GM19239 (cell line): ENCODE measurements at regions not wholly inside any gene's neighbourhood (a gene's known extent, or its start where the extent isn't known, plus 50 kb on each side); places are given as distances from the start of the nearest gene placed in this dataset.

Experiments
- DNase-seq: peaks from one replicate; pipeline ENCODE4 v3.0.0; 2011; ENCODE audit warnings: low spot score; ENCODE audit not compliant: insufficient read length
- FAIRE-seq: peaks from 2 replicates; lab custom pipeline; 2011; peaks lifted over from hg19 to GRCh38; lab: Jason Lieb, UNC

GRCh38 chr14:53350866-53351265, 197.7 kb upstream of the DDHD1 start:
- FAIRE-seq: no peak
- DNase-seq: no peak

GRCh38 chr14:53350429-53350828, 197.3 kb upstream of the DDHD1 start:
- FAIRE-seq (no peak), DNase-seq (no peak)

GRCh38 chr14:53346988-53347387, 193.9 kb upstream of the DDHD1 start:
- FAIRE-seq: no peak
- no peak for DNase-seq

GRCh38 chr14:53341324-53341723, 188.2 kb upstream of the DDHD1 start:
- DNase-seq: no peak
- no peak for FAIRE-seq

- no peak for FAIRE-seq
- no peak for DNase-seq
These were observed 185.1 kb upstream of the DDHD1 start for GRCh38 chr14:53338192-53338591.

GRCh38 chr14:53336729-53337128, 183.6 kb upstream of the DDHD1 start:
- no peak for FAIRE-seq
- DNase-seq: no peak

- FAIRE-seq: no peak
- DNase-seq: no peak
These were observed 180.7 kb upstream of the DDHD1 start for GRCh38 chr14:53333809-53334208.

GRCh38 chr14:53331921-53332320, 178.8 kb upstream of the DDHD1 start:
- DNase-seq: no peak
- no peak for FAIRE-seq

- FAIRE-seq (no peak), DNase-seq (no peak)
These were observed 178.1 kb upstream of the DDHD1 start for GRCh38 chr14:53331247-53331646.

GRCh38 chr14:53330441-53330840, 177.3 kb upstream of the DDHD1 start:
- no peak for DNase-seq
- no peak for FAIRE-seq

- FAIRE-seq: no peak
- DNase-seq: no peak
These were observed 175.7 kb upstream of the DDHD1 start for GRCh38 chr14:53328841-53329240.

GRCh38 chr14:53327716-53328115, 174.6 kb upstream of the DDHD1 start:
- DNase-seq (no peak), FAIRE-seq (no peak)

GRCh38 chr14:53325176-53325806, 172.2 kb upstream of the DDHD1 start:
- no peak for DNase-seq
- no peak for FAIRE-seq

GRCh38 chr14:53316504-53316903, 163.4 kb upstream of the DDHD1 start:
- FAIRE-seq (no peak), DNase-seq (no peak)

- no peak for FAIRE-seq
- no peak for DNase-seq
These were observed 157.3 kb upstream of the DDHD1 start for GRCh38 chr14:53310412-53310811.

GRCh38 chr14:53306911-53307310, 153.8 kb upstream of the DDHD1 start:
- FAIRE-seq (no peak), DNase-seq (no peak)

- DNase-seq (peak; percentile 27), FAIRE-seq (peak; percentile 85)
These were observed 153.2 kb upstream of the DDHD1 start for GRCh38 chr14:53306267-53306721.

GRCh38 chr14:53304726-53305381, 151.7 kb upstream of the DDHD1 start:
- FAIRE-seq (no peak), DNase-seq (no peak)

GRCh38 chr14:53295985-53296582, 143.0 kb upstream of the DDHD1 start:
- DNase-seq (no peak), FAIRE-seq (peak; percentile 64)

- DNase-seq (no peak), FAIRE-seq (no peak)
These were observed 142.2 kb upstream of the DDHD1 start for GRCh38 chr14:53295372-53295771.

- FAIRE-seq (no peak), DNase-seq (no peak)
These were observed 133.2 kb upstream of the DDHD1 start for GRCh38 chr14:53286301-53286700.

- no peak for FAIRE-seq
- DNase-seq: no peak
These were observed 132.7 kb upstream of the DDHD1 start for GRCh38 chr14:53285821-53286220.
